KG1 (cell line): ENCODE measurements at regions not wholly inside any gene's neighbourhood (a gene's known extent, or its start where the extent isn't known, plus 50 kb on each side); places are given as distances from the start of the nearest gene placed in this dataset.
"Not testable (repeated sequence)": the region's sequence is repeated elsewhere in the genome, so short reads cannot be mapped to it uniquely, and the experiment has no call there.

Experiments
- DNase-seq: peaks from one replicate; lab custom pipeline; 2025; lab: John Stamatoyannopoulos, UW

GRCh38 chr2:53202063-53202462, 565.5 kb upstream of the CHAC2 start:
- DNase-seq = no peak

GRCh38 chr2:53200072-53200471, 567.5 kb upstream of the CHAC2 start:
- no peak for DNase-seq

- DNase-seq = no peak
Observed at GRCh38 chr2:53188851-53189510, 578.6 kb upstream of the CHAC2 start.

- DNase-seq = no peak
Observed at GRCh38 chr2:53183581-53183980, 584.0 kb upstream of the CHAC2 start.

- no peak for DNase-seq
Observed at GRCh38 chr2:53182601-53183000, 585.0 kb upstream of the CHAC2 start.

- no peak for DNase-seq
Observed at GRCh38 chr2:53181759-53182158, 585.8 kb upstream of the CHAC2 start.

- DNase-seq = no peak
Observed at GRCh38 chr2:53177327-53177726, 590.3 kb upstream of the CHAC2 start.

GRCh38 chr2:53174539-53174938, 593.1 kb upstream of the CHAC2 start:
- no peak for DNase-seq

GRCh38 chr2:53173698-53174455, 593.7 kb upstream of the CHAC2 start:
- no peak for DNase-seq

GRCh38 chr2:53173091-53173490, 594.5 kb upstream of the CHAC2 start:
- no peak for DNase-seq

GRCh38 chr2:53170466-53170865, 597.1 kb upstream of the CHAC2 start:
- no peak for DNase-seq

- no peak for DNase-seq
Observed at GRCh38 chr2:53167227-53167626, 600.4 kb upstream of the CHAC2 start.

- no peak for DNase-seq
Observed at GRCh38 chr2:53150146-53150545, 617.5 kb upstream of the CHAC2 start.

- no peak for DNase-seq
Observed at GRCh38 chr2:53148221-53148620, 619.4 kb upstream of the CHAC2 start.

- DNase-seq = no peak
Observed at GRCh38 chr2:53131416-53131815, 636.2 kb upstream of the CHAC2 start.

GRCh38 chr2:53130441-53130943, 637.1 kb upstream of the CHAC2 start:
- no peak for DNase-seq

GRCh38 chr2:53129851-53130250, 637.8 kb upstream of the CHAC2 start:
- DNase-seq = no peak

- DNase-seq = no peak
Observed at GRCh38 chr2:53127061-53127650, 640.4 kb upstream of the CHAC2 start.

GRCh38 chr2:53114991-53115390, 652.6 kb upstream of the CHAC2 start:
- no peak for DNase-seq

GRCh38 chr2:53114582-53114981, 653.0 kb upstream of the CHAC2 start:
- DNase-seq = no peak

- DNase-seq = not testable (repeated sequence)
Observed at GRCh38 chr2:53112408-53112807, 655.2 kb upstream of the CHAC2 start.

GRCh38 chr2:53111406-53111805, 656.2 kb upstream of the CHAC2 start:
- DNase-seq = no peak

GRCh38 chr2:53111004-53111403, 656.6 kb upstream of the CHAC2 start:
- no peak for DNase-seq
